Natural killer cell (primary cell): ENCODE measurements at regions not wholly inside any gene's neighbourhood (a gene's known extent, or its start where the extent isn't known, plus 50 kb on each side); places are given as distances from the start of the nearest gene placed in this dataset.

Source experiments
- ATAC-seq, 3 donors: fragments of 150-1000 bp in 2 of 3; fragments of 200-7000 bp in 1 of 3; cut with Tn5 transposase; 1 replicate in 1 of 3; 2 replicates in 2 of 3; pipeline ENCODE4 v1.10.0; 2021; ENCODE audit warnings: mild to moderate bottlenecking in 2 of 3, moderate library complexity in 2 of 3
- DNase-seq, 2 donors: peaks; one replicate each; pipeline versions ENCODE4 v3.0.0 to v3.0.0-alpha.2; 2013 to 2021; ENCODE audit warnings: mixed read lengths in 1 of 2
- H3K27ac ChIP-seq: one replicate; pipeline ENCODE4 v1.5.1; 2013; ENCODE audit warnings: mild to moderate bottlenecking, low read length
- H3K27me3 ChIP-seq: one replicate; pipeline ENCODE4 v1.6.1; 2013; ENCODE audit warnings: low read length; ENCODE audit not compliant: control insufficient read depth, insufficient read depth
- H3K36me3 ChIP-seq: one replicate; pipeline ENCODE4 v1.6.1; 2013; ENCODE audit warnings: low read length; ENCODE audit not compliant: control insufficient read depth, insufficient read depth
- H3K4me1 ChIP-seq: one replicate; pipeline ENCODE4 v1.6.1; 2013; ENCODE audit warnings: low read length; ENCODE audit not compliant: control insufficient read depth, insufficient read depth
- H3K4me3 ChIP-seq: one replicate; pipeline ENCODE4 v1.5.1; 2013; ENCODE audit warnings: low read length
- H3K9me3 ChIP-seq: one replicate; pipeline ENCODE4 v1.6.1; 2013; ENCODE audit warnings: low read length; ENCODE audit not compliant: control insufficient read depth, insufficient read depth
- H3K27ac Mint-ChIP-seq, 2 donors: one replicate each; pipeline ENCODE4 v1.8.0; 2022; ENCODE audit warnings: mild to moderate bottlenecking in 2 of 2, mixed read lengths in 2 of 2, moderate library complexity in 1 of 2
- H3K27me3 Mint-ChIP-seq, 2 donors: one replicate each; pipeline ENCODE4 v1.8.0; 2022; ENCODE audit warnings: low read depth in 2 of 2, mixed read lengths in 2 of 2
- H3K36me3 Mint-ChIP-seq: one replicate; pipeline ENCODE4 v1.8.0; 2022; ENCODE audit warnings: mixed read lengths
- H3K4me1 Mint-ChIP-seq, 2 donors: one replicate each; pipeline ENCODE4 v1.8.0; 2022; ENCODE audit warnings: mixed read lengths in 2 of 2
- H3K4me3 Mint-ChIP-seq: one replicate; pipeline ENCODE4 v1.8.0; 2022; ENCODE audit warnings: mild to moderate bottlenecking, moderate library complexity, mixed read lengths
- H3K9me3 Mint-ChIP-seq, 2 donors: one replicate each; pipeline ENCODE4 v1.8.0; 2022; ENCODE audit warnings: mixed read lengths in 2 of 2
- CTCF ChIP-seq: fragments of 200-600 bp; IDR thresholded peaks from one replicate; pipeline ENCODE4 v1.8.0; 2022; ENCODE audit warnings: antibody characterized with exemption
- WGBS: methylation state at CpG from one replicate; pipeline ENCODE4 v1.1.7; 2013; ENCODE audit warnings: missing lambda C conversion rate; ENCODE audit not compliant: insufficient coverage; 5-methylcytosine and 5-hydroxymethylcytosine counted together
- intact Hi-C: fragments of 100-400 bp; cut with micrococcal nuclease; formaldehyde crosslinking; loops from one replicate; pipeline ENCODE4 v1.14.2; 2022

GRCh38 chr2:19532547-19533196, 174.2 kb upstream of the OSR1 start:
- H3K36me3 Mint-ChIP-seq: no peaks in the 10 kb centered on the region
- H3K27me3 ChIP-seq: peaks cover 3% of the 10 kb centered on the region

GRCh38 chr2:19529677-19530076, 171.3 kb upstream of the OSR1 start:
- intact Hi-C loops: no loop called here
- no peak overlapping the region for H3K4me3 ChIP-seq
- Mint-ChIP-seq H3K9me3 (peaks cover 3 to 7% of the 10 kb centered on the region in 2 donors), H3K27ac (no peak overlapping the region), H3K36me3 (no peaks in the 10 kb centered on the region), H3K4me3 (no peak overlapping the region), H3K4me1 (no peaks in the 10 kb centered on the region), H3K27me3 (peaks cover 0 to 2% of the 10 kb centered on the region in 2 donors)
- H3K9me3 ChIP-seq: no peaks in the 10 kb centered on the region
- no peaks in the 10 kb centered on the region for H3K4me1 ChIP-seq
- TF ChIP-seq CTCF: no peak
- DNase-seq (no peak), ATAC-seq (no peak)
- H3K27ac ChIP-seq: no peak overlapping the region
- 75% methylated on average over 3 of the region's 3 CpGs for WGBS
- no peaks in the 10 kb centered on the region for H3K36me3 ChIP-seq
- H3K27me3 ChIP-seq: peaks cover 3% of the 10 kb centered on the region

More at GRCh38 chr2:19532547-19533196, 174.2 kb upstream of the OSR1 start:
- Mint-ChIP-seq H3K27ac (no peak overlapping the region), H3K27me3 (peaks cover 0 to 2% of the 10 kb centered on the region in 2 donors), H3K9me3 (peaks cover 4 to 15% of the 10 kb centered on the region in 2 donors), H3K4me3 (no peak overlapping the region), H3K4me1 (no peaks in the 10 kb centered on the region)
- no peak for ATAC-seq
- intact Hi-C loops: no loop called here
- TF ChIP-seq CTCF: no peak
- H3K4me3 ChIP-seq: no peak overlapping the region
- no peaks in the 10 kb centered on the region for H3K4me1 ChIP-seq
- no peak for DNase-seq
- no peaks in the 10 kb centered on the region for H3K9me3 ChIP-seq
- 85% methylated on average over 1 of the region's 1 CpG for WGBS
- H3K36me3 ChIP-seq: no peaks in the 10 kb centered on the region
- no peak overlapping the region for H3K27ac ChIP-seq

- TF ChIP-seq CTCF: no peak
- WGBS: 52% methylated on average over 2 of the region's 2 CpGs
- ATAC-seq (no peak), DNase-seq (no peak)
- Histone ChIP-seq H3K36me3 (no peaks in the 10 kb centered on the region), H3K9me3 (no peaks in the 10 kb centered on the region), H3K4me3 (no peak overlapping the region), H3K27ac (no peak overlapping the region), H3K27me3 (no peaks in the 10 kb centered on the region), H3K4me1 (no peaks in the 10 kb centered on the region)
- Mint-ChIP-seq H3K36me3 (no peaks in the 10 kb centered on the region), H3K9me3 (peaks cover 3 to 4% of the 10 kb centered on the region in 2 donors), H3K4me3 (no peak overlapping the region), H3K27ac (no peak overlapping the region), H3K27me3 (no peaks in the 10 kb centered on the region), H3K4me1 (no peaks in the 10 kb centered on the region)
- intact Hi-C loops: no loop called here
Observed at GRCh38 chr2:19527771-19528170, 169.3 kb upstream of the OSR1 start.

- Histone ChIP-seq H3K9me3 (no peaks in the 10 kb centered on the region), H3K36me3 (no peaks in the 10 kb centered on the region), H3K27ac (no peak overlapping the region), H3K4me3 (no peak overlapping the region), H3K4me1 (no peaks in the 10 kb centered on the region), H3K27me3 (no peaks in the 10 kb centered on the region)
- no peak overlapping the region for H3K4me3 Mint-ChIP-seq
- no peaks in the 10 kb centered on the region for H3K36me3 Mint-ChIP-seq
- peaks cover 0 to 2% of the 10 kb centered on the region in 2 donors for H3K9me3 Mint-ChIP-seq
- intact Hi-C loops: no loop called here
- H3K4me1 Mint-ChIP-seq: no peaks in the 10 kb centered on the region
- DNase-seq (no peak), ATAC-seq (no peak)
- WGBS: 65% methylated on average over 2 of the region's 2 CpGs
- no peak overlapping the region for H3K27ac Mint-ChIP-seq
- TF ChIP-seq CTCF: no peak
- no peaks in the 10 kb centered on the region for H3K27me3 Mint-ChIP-seq
Observed at GRCh38 chr2:19525313-19525712, 166.9 kb upstream of the OSR1 start.
